ENCODE measurements at regions not wholly inside any gene's neighbourhood (a gene's known extent, or its start where the extent isn't known, plus 50 kb on each side); places are given as distances from the start of the nearest gene placed in this dataset.

DNA sequence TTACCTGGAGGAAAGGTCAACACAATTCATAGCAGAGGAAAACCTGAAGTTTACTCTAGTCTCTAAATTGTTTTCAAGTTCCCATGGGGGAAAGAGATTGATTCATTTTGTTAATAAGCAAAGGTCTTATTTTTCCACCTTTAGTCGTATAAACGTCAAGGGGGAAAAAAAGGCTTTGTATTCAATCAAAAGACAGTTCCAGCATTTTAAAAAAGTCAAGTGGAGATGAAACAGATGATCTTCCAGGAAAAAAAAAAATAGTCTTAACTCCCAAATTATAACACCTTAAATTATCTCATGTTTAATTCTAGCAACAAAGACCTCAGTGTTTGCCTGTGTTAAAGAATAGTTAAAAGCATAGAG is 140.5 kb downstream of the TOMM20 start:
- no peak for DNase-seq

DNA sequence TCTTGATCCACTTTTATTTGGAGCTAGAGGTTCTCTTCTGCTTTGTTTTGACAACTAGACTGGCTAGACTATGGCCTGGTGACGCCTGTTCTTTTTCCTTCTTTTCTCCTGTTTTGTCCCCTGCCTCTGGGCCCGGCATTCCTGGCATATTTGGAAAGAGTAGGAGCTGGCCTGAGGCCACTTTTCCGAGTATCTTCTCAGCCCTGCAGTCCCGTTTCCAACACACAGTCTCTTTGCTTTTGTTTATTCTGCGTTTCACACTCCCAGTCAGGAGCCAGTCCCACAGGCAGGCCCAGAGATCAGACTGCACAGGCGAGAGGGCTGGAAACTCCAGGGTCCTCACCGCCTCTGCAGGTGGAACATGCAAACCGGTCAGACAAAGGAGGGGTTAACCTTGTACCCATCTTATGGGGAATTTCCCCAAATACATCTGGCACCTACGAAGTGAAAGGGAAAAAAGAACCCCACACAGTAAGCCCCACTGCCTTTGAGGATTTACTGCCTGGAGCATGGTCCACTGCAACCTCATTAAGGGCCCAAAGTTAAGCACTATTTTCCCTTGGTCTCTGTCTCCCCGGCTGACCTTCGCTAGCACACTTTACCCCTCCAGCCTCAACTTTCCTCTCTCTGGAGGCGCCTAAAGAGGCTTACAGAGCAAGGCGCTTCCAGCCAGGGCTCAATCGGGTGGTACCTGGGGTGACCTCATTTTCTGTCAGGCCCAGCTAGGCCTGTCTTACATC is 141.1 kb downstream of the TOMM20 start:
- no peak for DNase-seq

DNA sequence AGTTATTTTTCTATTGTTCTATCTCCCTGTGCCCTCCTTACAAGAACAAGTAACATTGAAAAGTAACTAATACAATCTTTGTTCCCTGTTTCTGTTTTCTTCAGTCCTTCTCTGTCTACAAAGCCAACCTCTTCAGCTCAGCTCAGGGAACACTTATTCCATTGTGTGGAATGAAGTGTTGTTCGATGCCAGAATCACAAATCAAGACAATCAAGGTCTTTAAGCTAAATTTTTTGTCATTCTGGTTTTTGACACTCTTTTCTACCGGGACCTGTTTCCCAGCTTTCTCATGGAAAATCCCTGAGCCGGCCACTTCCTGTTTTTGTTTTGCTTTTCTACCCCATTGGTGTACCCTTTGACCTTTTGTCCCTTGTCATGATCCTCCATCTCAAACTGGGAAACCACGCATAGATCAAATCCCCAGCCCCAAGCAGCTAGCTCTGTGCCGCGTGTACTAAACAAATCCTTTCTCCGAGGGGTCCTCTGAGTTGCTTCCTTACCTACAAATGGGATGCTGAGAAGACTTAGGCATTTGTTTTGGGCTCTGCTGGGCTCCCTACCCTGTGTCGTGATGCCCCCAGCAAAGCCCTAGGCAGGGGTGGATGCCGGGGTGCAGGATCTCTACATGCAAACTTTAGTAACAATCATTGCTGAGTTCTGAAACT is 141.8 kb downstream of the TOMM20 start:
- peak; percentile 77 to 85 (median 79) for DNase-seq

DNA sequence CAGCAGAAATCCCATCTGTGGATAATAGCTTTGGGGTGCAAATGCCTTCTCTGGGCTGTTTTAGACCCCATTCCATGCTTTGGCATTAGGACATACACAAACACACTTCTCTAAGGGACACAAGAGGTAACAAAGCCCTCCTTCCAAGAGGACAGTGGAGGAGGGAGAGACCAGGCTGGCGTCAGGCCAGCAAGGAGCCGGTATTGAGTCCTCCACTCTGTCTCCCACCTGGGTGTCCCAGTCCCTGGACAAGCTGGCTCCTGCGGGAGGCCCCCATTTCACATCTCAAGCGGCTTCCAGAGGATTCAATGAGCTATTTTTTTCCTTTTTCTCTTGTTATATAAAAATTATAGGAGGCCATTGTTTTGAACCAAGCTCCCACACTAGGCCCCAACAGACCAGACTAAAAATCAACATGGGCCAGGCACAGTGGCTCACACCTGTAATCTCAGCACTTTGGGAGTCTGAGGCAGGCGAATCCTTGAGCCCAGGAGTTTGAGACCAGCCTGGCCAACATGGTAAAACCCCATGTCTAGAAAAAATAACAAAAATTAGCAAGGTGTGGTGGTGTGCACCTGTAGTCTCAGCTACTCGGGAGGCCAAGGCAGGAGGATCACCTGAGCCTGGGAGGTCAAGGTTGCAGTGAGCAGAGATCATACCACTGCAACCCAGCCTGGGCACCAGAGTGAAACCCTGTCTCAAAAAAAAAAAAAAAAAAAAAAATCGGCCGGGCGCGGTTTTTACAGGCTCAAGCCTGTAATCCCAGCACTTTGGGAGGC is 142.9 kb downstream of the TOMM20 start:
- DNase-seq: no peak

DNA sequence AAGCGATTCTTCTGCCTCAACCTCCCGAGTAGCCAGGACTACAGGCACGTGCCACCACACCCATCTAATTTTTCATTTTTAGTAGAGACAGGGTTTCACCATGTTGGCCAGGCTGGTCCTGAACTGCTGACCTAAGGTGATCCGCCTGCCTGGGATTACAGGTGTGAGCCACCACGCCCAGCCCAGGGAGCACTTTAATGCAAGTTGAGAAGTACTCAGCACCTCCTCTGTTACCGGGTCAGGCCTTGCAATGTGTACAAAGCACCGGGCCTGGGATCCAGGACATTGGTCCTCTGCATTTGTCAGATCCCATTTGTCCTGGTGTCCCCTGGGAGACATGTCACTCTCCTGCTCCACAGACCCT is 143.6 kb downstream of the TOMM20 start:
- no peak for DNase-seq

DNA sequence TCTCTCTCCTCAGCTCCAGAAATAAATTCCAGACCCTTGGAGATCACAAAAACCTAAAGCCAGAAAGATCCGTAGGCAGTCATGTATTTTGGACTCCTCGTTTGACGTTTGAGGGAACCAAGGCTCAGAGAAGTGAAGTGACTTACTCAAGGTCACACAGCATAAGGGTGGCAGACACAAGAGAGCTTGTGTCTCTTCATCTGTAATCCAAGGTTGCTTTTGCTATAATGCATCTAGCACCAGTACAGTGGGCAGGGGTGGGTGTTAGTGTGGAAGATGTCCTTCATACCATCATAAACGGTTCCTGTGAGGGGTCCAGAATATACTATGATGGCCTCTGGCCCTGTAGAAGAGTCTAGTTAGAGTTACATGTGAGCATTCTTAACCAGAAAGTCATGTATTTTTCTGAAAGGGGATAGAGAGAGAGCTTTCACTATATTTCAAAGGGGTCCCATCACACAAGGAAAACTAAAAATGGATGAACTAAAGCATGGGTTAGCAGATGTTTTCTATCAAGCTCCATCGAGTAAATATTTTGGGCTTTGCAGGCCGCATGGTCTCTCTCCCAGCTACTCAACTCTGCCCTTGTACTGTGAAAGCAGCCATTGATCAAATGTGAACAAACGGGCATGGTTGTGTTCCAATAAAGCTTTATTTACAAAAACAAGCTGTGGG is 144.9 kb downstream of the TOMM20 start:
- no peak for DNase-seq

DNA sequence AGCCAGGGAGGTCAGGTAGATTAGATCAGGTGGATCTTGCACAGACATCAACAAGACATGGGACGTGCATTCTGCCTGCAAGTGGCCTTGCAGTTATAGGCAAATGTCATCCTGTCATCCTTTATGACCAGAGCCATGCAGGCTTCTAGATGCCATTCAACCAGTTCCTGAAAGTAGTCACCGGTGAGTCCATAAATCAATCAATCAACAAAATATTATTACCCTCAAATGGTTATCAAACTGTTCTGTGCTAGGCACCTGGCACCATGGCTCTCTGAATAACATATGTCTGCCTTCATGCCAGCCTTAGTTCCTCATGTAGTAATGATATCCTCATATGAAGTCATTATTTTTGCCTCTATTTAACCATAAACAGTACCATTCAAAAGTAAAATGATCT is 146.9 kb downstream of the TOMM20 start:
- DNase-seq: no peak

DNA sequence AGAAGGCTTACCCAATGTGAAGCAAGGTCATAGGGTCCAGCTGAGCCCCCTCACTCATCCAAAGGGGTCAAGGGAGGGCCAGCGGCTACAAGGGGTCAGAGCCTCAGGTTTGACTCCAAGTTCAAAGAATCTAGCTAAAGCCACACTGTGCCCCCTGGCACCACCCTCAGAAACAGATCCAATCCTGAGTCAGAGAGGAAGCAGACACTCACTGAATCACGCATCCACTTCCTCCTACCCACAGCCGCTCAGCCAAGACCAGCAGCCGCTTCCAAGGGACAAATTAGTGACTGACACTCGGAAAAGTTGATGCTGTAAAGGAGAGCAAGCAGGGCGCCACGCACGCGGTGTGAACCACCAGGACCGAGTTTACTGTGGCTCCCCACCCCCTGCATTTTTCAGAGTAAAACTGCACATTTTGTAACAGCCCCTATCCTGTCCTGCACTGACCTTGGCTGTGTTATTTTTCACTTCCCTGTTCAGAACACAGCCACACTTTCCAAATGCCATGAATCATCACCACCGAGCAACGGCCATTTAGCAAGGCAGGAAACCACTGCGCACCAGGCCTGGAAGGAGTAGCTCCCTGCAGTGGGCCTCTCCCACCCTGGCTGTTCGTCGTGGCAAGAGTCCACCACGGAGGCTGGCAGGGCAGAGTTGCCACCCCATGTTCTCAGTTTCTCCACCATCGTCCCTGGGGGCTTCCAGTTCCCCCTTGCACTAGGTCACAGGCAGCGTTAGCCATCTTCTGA is 147.8 kb downstream of the TOMM20 start:
- DNase-seq: peak; percentile 95 to 98 (median 96)

DNA sequence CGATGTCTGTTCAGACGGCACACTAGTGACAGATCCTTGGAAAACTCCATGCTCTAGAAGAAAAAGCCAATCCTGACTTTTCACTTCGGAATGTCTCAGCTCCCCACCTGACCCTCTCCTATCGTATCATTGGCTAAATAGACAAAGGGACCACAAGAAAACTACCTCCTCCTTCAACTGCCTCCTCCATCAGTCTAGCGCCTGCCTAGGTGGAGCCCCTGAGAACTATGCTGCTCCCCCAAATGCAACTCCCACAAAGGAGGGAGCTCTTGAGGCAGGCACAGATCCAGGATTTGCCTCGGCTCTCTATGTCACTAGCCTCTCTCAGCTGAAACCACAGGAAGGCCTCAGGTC is 148.4 kb downstream of the TOMM20 start:
- DNase-seq: no peak

DNA sequence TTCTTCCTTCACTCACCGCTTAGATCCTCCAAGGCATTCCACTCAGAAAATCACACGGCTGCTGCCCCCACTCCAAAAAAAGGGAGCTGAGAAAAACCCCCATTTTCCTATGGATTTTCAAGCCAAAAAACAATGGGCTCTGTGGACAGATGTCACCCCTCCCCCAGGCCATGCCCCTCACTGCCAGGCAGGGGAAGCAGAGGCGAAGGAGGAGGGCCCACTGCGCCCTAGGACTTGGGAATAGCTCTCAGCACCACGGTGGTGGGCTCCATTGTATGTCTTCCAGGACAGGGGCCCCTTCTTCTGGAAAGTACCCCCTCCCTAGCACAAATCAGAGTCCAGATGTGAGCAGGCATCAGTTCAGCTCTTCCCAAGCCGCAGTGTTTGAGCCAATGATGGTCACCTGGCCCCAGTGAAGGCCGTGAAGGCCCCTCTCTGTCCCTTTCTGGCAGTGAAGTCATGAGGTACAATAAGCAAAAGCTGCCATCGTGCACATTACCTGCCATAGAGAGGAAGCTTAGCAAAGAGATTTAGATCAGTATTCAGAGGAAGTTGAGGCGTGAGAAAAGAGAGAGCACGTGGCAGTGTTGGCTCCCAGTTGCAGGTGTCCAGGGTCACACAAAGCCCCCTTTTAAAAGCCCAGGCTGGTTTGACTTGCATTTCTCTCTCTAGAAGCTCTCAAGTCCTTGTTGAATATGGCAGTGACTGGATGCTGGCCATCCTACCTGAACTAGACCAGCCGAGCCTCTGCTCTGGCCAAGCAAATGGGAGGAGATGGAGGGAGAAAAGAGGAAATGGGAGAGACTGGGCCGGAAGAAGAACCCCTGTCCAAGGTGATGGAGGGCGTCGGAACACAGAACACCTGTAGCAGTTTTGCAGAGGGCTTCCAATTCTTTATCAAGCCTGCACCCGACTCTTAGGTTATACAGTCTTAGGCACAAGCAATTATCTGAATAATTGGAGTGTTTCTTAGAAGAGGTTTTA is 149.0 kb downstream of the TOMM20 start:
- DNase-seq: peak in 2 of 3 donors; percentile 57 to 81

DNA sequence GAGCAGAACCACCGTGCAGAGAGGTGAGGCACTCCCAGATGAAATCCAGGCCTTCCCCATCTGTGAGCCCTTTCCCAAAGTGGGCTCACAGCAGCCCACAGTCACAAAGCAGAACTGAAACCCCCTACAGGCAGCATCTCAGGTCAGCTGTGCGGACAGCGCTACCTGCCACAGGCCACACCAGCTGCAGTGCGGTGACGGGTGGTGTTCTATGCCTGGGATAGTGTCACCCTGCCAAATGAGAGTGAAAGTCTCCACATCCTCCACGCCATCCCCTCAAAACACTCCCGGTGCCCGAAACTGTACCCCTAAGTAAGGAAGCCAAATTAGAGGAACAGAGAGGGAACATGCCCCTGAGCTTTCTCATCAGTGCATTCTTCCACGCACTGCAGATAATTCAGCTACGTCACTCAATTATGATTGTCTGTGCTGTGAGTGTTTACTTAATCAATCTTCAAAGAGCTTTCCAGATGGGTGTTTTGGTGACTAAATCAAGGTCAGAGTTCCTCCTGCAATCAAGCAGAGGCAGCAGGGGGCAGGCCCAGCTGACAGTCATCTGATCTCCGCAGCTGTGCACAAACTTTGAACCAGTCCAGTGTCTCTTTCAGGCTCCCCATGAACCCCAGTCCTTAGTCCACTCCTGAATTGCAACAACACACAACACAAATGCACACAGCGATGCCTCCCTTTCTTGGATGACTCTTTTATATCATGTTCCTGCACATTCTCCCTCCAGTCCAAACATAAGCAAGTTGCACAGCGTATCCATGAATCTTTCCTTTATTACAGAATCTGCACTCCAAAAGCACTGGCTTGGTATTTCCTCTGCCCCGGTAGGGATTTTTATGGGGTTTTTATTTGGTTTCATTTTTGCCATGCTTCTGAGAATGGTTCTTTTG is 150.0 kb downstream of the TOMM20 start:
- peak; percentile 89 to 96 (median 92) for DNase-seq

DNA sequence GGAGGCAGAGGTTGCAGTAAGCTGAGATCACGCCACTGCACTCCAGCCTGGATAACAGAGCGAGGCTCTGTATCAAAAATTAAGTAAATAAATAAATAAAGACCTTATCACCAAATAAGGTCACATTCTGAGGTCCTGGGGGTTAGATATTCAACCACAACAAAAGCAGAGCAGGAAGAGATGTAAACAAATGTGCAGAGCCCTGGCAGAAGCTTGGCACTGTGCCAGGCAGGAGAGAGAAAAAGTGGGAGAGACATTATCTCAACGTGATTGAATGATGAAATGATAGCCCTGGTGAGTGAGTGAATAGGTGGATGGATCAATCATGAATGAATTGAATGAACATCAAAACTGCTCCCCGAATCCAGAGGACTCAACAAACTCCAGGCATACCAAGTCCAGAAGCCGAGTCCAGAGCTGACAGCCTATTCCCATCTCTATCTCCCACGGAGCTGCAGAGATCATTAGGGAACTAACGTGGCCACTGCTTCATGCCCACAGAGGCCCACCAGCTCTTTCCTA is 150.7 kb downstream of the TOMM20 start:
- DNase-seq: peak in 2 of 3 donors; percentile 39 to 48

DNA sequence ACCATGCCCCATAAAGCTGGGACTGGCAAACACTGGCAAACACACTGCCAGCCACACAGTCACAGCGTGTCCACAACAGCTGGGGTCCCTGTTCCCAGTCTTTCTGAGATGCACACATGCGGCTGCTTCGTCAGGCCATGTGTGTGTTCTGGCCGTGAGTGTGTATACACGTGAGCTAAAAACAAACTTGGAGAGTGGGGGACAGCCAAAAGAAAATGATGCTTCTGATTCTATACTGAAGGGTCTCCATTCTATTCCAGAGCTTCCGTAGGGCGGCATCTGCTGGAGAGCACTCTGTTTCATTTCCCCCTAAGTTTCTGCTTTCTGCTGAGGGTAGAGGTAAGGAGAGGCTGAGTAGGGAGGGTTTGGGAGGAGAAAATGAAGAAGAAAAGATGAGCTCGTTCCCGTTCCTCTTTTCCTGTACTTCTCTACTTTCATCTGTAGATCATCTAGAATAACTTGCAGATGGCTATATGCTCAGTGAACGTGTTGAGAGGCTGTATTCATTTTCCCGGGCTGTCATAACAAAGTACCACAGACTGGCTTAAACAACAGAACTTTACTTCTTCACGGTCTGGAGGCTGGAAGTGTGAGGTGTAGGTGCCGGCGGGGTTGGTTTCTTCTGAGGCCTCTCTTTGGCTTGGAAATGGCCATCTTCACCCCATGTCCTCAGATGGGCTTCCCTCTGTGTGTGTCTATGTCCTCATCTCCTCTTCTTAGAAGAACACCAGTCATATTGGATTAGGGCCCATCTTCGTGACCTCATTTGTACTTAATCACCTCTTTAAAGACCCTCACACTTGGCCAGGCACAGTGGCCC is 151.6 kb downstream of the TOMM20 start:
- DNase-seq: peak; percentile 53 to 79 (median 59)

DNA sequence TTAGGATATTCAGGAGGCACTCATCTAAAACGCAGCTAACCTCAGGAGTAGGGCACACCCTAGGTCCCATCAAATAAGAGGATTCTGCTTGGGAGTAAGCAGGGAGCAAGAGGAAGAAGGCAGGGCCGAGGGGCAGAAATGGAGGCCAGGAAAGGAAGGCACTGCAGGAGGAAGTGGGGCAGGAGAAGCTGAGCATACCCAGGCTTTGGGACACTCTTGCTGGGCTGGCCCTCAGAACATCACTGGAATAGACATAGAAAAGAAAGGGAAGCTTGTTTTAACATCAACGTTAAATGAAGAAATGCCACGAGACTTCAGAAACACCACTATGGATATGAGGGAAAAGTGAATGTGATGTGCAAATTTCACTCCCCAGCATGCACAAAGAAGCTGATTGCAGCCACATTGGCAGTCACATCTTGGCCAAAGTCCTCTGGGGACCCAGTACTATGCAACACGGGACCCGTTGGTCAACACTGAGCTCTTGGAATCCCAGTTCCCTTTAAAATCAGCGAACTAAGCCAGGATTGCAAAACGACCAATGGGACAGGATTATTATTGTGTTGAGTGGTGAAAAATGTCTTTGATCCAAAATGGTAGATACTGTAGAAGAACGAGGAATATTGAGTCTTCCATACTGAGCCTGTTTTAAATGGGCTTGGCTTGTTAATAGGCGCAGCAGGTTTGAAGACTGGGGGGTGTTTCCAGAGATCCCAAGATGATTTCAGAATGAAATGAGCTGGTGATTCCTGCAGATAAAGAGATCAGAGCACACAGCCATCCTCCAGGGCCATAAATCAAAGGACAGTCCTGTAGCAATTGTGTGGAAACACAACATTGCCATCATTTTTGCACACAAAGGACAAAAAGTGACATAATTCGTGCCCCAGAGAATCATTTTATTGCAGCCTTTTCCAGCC is 152.4 kb downstream of the TOMM20 start:
- DNase-seq: peak; percentile 63 to 78 (median 65)

DNA sequence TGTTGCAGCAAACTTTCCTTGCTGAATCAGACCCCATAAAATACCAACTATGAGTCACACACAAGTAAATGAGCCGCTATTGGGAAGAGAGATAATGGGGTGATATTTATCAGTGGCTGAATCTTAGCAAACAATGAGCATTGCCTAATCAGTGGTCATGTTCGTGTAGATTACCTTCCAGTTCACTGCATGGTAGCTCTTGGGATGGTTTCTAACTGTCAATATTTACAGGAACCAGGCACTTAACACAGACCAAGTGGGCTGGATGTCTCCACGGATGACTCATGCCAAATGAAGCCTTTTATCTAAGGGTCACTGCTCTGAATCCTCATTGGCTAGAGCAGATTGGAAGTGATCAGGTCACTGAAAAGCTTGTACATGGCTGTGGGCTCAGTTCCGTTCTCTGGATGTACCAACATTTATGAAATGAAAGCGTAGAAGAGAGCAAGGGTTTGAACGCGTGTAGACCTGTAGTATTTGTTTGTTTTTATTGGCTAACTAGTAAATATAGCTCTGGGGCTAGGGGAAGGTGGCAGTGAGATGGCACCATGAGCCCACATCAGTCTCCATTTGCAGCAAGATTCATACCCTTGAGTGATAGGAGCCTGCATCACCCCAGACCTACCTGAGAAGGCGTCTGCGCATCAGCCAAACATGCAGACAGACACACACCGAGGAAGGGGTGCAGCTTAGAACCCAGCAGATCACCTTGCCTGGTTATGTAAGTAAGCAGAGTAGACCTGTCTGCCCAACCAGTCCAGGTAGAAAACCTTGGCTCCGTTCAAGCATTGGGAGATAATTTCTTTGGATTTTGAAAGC is 153.3 kb downstream of the TOMM20 start:
- DNase-seq: peak; percentile 82 to 94 (median 88)

DNA sequence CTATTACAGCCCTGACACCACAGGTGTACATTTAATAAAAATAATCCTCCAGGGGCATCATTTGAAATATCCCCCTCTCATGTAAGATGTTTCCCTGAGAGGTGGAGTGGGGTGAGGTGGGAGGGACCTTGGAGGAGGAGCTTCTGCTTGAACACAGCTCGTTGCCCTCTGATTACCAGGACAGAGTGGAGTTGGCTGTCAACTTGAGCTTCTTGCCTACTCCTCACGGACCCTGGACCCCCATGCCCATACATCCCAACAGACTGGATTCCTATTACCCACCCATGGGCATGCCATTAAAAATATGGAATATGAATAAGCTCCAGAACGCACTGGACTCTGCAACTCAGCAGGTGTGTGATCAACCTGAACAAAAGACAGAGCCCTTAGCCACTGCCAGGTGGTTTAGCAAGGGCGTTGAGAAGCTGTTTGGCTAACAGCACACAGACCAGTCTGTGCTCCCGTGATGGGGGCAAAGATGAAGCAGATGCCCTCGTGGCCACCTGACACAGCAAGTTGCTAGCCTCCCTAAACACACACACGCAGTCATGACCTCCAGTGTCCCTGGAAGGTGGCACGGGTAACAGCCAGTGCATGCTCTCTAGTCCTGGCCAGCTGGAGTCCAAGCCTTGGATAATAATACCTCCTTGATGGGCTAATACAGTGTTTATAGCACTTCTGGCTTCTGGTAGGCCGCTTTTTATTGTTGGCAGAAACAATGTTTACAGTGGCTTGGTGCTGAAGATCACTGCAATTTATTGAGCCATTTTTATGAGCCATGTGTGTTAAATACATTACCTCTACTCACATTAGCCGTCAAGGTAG is 155.0 kb downstream of the TOMM20 start:
- DNase-seq: no peak
